ENCODE measurements at regions not wholly inside any gene's neighbourhood (a gene's known extent, or its start where the extent isn't known, plus 50 kb on each side); places are given as distances from the start of the nearest gene placed in this dataset.

DNA sequence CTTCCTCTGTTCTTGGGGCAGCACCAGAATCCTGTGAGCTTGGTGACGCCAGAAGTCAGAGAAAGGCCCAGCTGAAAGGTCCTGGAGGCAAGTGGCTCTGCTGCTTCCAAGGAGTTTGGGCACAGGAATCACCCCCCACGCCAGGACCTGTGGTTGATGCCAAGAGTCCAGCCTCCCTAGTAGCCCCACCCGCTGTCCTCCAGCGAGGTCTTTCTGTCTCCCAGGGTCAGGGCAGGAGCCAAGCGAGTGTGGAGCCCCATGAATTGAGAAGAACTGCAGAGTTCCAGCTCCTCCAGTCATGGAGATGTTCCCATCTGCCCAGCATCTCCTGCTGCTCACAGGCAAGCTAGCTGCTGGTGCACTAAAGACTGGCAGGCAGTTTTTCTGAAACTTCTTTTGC lies 631.7 kb upstream of the MGMT start:
- ChIA-PET POLR2A (no interaction called here), CTCF (no interaction called here)
- no peak overlapping the region for H3K4me3 ChIP-seq (ENCODE audit: low read depth, low read length)
- TF ChIP-seq, protein P1, sequence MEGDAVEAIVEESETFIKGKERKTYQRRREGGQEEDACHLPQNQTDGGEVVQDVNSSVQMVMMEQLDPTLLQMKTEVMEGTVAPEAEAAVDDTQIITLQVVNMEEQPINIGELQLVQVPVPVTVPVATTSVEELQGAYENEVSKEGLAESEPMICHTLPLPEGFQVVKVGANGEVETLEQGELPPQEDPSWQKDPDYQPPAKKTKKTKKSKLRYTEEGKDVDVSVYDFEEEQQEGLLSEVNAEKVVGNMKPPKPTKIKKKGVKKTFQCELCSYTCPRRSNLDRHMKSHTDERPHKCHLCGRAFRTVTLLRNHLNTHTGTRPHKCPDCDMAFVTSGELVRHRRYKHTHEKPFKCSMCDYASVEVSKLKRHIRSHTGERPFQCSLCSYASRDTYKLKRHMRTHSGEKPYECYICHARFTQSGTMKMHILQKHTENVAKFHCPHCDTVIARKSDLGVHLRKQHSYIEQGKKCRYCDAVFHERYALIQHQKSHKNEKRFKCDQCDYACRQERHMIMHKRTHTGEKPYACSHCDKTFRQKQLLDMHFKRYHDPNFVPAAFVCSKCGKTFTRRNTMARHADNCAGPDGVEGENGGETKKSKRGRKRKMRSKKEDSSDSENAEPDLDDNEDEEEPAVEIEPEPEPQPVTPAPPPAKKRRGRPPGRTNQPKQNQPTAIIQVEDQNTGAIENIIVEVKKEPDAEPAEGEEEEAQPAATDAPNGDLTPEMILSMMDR (IDR thresholded peaks at IDR 0.05; ENCODE audit: low read depth, low read length), result no peak
- DNase-seq (ENCODE audit: low read depth, low spot score), result no peak
- no peak overlapping the region for H3K27ac ChIP-seq (ENCODE audit: low read depth, low read length)
- H3K9me3 ChIP-seq (ENCODE audit: control insufficient read depth, insufficient read depth, low read length), result peaks cover 33% of the 10 kb centered on the region
- H3K27me3 ChIP-seq (ENCODE audit: control insufficient read depth, insufficient read depth, low read length), result no peaks in the 10 kb centered on the region

DNA sequence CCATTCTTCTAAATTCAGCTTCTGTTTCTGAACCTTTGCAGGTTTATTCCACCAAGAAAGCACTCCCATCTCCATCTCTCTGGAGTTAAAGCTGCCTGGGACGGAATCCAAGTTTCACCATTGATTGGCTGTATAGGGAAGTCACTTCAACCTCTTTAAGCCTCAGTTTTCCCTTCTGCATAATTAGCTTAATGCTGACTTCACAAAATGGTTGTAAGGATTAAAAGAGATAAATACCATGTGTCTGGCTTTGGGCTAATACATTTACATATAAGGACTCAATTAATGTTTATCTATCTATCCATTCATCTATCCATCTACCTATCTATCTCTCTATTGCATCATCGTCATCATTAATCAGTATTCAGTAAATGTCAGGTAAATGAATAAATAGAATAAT lies 629.6 kb upstream of the MGMT start:
- Histone ChIP-seq H3K27me3 (ENCODE audit: control insufficient read depth, insufficient read depth, low read length) (no peaks in the 10 kb centered on the region), H3K9me3 (ENCODE audit: control insufficient read depth, insufficient read depth, low read length) (peaks cover 33% of the 10 kb centered on the region), H3K27ac (ENCODE audit: low read depth, low read length) (no peak overlapping the region), H3K4me3 (ENCODE audit: low read depth, low read length) (no peak overlapping the region)
- no peak for DNase-seq (ENCODE audit: low read depth, low spot score)
- TF ChIP-seq, protein P1 (IDR thresholded peaks at IDR 0.05; ENCODE audit: low read depth, low read length), result no peak
- ChIA-PET CTCF (no interaction called here), POLR2A (no interaction called here)

DNA sequence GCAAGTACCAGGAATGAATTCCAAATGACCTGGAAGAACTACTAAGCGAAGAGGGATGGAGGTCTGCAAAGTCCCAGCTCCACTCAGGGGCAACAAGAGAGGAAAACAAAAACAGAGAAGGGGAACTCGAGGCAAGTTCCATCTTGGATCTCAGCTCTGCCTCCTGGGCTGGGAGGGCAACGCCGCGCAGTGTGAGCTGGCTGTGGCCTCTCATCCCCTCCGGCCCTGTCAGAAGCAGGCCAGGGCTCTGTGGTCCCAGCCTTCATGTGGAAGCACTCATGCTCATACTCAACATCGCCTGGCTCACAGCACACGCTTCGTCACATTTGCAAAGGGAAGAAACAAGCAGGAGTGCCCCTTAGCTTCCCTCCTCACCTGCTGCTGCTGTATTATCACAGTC lies 627.9 kb upstream of the MGMT start:
- peaks cover 30% of the 10 kb centered on the region for H3K9me3 ChIP-seq (ENCODE audit: control insufficient read depth, insufficient read depth, low read length)
- CTCF ChIA-PET, result no interaction called here
- H3K27ac ChIP-seq (ENCODE audit: low read depth, low read length), result no peak overlapping the region
- no peaks in the 10 kb centered on the region for H3K27me3 ChIP-seq (ENCODE audit: control insufficient read depth, insufficient read depth, low read length)
- TF ChIP-seq, protein P1 (IDR thresholded peaks at IDR 0.05; ENCODE audit: low read depth, low read length), result no peak
- POLR2A ChIA-PET, result no interaction called here
- no peak for DNase-seq (ENCODE audit: low read depth, low spot score)
- no peak overlapping the region for H3K4me3 ChIP-seq (ENCODE audit: low read depth, low read length)

DNA sequence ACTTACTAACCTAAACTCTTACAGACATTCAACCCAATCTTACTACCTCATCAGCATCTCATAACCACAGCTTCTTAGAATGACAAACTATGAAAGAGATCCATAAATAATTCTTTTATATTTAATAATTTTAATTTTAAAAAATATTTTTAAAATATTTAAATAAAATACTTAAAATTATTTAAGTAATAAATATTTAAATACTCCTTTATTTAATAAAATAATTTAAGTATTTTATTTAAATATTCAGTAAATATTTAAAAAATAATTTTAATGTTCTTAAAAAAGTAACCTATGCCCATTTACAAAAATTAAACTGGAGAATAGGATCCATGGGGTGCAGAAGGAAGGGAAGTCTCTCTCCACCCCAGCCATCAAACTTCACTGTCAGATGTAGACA lies 627.3 kb upstream of the MGMT start:
- Histone ChIP-seq H3K4me3 (ENCODE audit: low read depth, low read length) (no peak overlapping the region), H3K27me3 (ENCODE audit: control insufficient read depth, insufficient read depth, low read length) (no peaks in the 10 kb centered on the region), H3K27ac (ENCODE audit: low read depth, low read length) (no peak overlapping the region), H3K9me3 (ENCODE audit: control insufficient read depth, insufficient read depth, low read length) (peaks cover 28% of the 10 kb centered on the region)
- ChIA-PET POLR2A (no interaction called here), CTCF (no interaction called here)
- DNase-seq (ENCODE audit: low read depth, low spot score), result no peak
- TF ChIP-seq, protein P1 (IDR thresholded peaks at IDR 0.05; ENCODE audit: low read depth, low read length), result no peak

DNA sequence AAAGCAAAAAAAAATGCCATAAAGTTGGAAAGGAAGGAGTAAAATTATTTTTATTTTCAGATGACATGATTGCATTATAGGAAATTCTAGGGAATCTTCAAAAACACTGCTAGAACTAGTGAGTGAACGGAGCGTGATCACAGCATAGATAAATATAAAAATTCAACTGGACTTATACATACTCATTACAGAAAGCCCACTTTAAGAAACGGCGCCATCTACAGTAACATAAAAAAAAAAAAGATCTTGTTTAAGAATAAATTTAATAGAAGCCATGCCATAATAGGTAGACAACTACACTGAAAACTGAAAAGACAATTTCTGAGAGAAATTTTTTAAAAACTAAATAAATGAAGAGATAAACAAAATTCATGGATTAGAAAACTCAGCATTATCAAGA lies 623.1 kb upstream of the MGMT start:
- POLR2A ChIA-PET, result no interaction called here
- H3K4me3 ChIP-seq (ENCODE audit: low read depth, low read length), result no peak overlapping the region
- CTCF ChIA-PET, result no interaction called here
- no peak for DNase-seq (ENCODE audit: low read depth, low spot score)
- TF ChIP-seq, protein P1 (IDR thresholded peaks at IDR 0.05; ENCODE audit: low read depth, low read length), result no peak
- H3K27me3 ChIP-seq (ENCODE audit: control insufficient read depth, insufficient read depth, low read length), result no peaks in the 10 kb centered on the region
- no peak overlapping the region for H3K27ac ChIP-seq (ENCODE audit: low read depth, low read length)
- peaks cover 14% of the 10 kb centered on the region for H3K9me3 ChIP-seq (ENCODE audit: control insufficient read depth, insufficient read depth, low read length)
